Neural progenitor cell (in vitro differentiated cells): ENCODE measurements at regions not wholly inside any gene's neighbourhood (a gene's known extent, or its start where the extent isn't known, plus 50 kb on each side); places are given as distances from the start of the nearest gene placed in this dataset.

ENCODE experiments used
- EZH2 ChIP-seq: fragments of 200-600 bp; sonication (generic); IDR thresholded peaks from 2 replicates; pipeline ENCODE4 v1.6.1; 2017; ENCODE audit warnings: antibody characterized with exemption, mild to moderate bottlenecking, moderate library complexity
- EZH2phosphoT487 ChIP-seq: fragments of 200-600 bp; sonication (generic); IDR thresholded peaks from 2 replicates; pipeline ENCODE4 v1.6.1; 2017; ENCODE audit warnings: antibody characterized with exemption
- TF ChIP-seq, protein P1 (sequence below): fragments of 200-600 bp; sonication (generic); IDR thresholded peaks from 2 replicates; pipeline ENCODE4 v1.5.1; 2017; ENCODE audit warnings: antibody characterized with exemption, mild to moderate bottlenecking

DNA sequence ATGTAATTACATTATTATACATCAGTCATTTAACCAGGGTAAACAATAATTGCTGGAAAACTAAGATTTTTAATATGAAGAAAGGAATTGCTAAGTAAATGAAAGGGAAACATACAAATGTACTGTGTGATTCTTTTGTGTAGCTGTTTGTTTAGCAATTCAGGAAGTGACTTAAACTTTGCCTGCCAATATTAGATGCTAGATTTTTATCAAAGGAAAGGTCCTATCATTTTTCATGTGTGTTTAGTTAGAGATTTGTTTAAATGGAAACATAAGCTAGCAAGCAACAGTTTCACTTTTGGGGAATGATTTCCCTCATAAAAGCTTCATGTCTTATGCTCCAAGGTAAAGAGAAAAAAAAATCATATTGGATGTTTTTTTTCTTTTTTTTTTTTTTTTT, 95.1 kb upstream of the LIMCH1 start:
- TF ChIP-seq, protein P1, sequence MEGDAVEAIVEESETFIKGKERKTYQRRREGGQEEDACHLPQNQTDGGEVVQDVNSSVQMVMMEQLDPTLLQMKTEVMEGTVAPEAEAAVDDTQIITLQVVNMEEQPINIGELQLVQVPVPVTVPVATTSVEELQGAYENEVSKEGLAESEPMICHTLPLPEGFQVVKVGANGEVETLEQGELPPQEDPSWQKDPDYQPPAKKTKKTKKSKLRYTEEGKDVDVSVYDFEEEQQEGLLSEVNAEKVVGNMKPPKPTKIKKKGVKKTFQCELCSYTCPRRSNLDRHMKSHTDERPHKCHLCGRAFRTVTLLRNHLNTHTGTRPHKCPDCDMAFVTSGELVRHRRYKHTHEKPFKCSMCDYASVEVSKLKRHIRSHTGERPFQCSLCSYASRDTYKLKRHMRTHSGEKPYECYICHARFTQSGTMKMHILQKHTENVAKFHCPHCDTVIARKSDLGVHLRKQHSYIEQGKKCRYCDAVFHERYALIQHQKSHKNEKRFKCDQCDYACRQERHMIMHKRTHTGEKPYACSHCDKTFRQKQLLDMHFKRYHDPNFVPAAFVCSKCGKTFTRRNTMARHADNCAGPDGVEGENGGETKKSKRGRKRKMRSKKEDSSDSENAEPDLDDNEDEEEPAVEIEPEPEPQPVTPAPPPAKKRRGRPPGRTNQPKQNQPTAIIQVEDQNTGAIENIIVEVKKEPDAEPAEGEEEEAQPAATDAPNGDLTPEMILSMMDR, result no peak
- TF ChIP-seq EZH2phosphoT487 (no peak), EZH2 (no peak)
